ENCODE measurements at regions not wholly inside any gene's neighbourhood (a gene's known extent, or its start where the extent isn't known, plus 50 kb on each side); places are given as distances from the start of the nearest gene placed in this dataset.

DNA sequence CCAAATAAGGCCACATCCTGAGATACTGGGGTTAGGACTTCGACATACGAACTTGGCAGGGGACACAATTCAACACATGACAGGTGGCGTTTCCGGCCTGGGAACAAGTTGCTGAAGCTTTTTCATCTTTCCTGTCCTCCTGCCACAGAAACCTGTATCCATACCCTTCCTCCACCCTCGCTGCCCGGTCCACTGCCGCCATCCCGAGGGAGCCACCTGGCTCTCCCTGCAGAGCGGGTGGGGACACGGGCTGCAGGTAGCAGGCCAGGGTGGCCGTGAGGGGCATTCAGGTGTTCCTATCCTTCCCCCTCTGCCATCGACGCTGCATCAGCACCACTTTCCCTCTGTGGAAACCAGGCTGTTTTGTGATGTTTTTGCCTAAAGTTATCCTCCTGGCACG lies 74.4 kb upstream of the TWIST2 start:
- H3K4me1 ChIP-seq (ENCODE audit: control insufficient read depth, insufficient read depth, low read length), result no peaks in the 10 kb centered on the region
- ChIA-PET CTCF (no interaction called here), POLR2A (no interaction called here)
- H3K27ac ChIP-seq (ENCODE audit: extremely low read depth, low read depth, low read length), result no peak overlapping the region
- no peaks in the 10 kb centered on the region for H3K36me3 ChIP-seq (ENCODE audit: control insufficient read depth in 2 of 2, insufficient read depth in 1 of 2, low read length in 2 of 2)
- no peak overlapping the region for H3K4me3 ChIP-seq (ENCODE audit: low read depth, low read length)
- H3K9me3 ChIP-seq (ENCODE audit: control insufficient read depth, insufficient read depth, low read depth, low read length), result no peaks in the 10 kb centered on the region
- TF ChIP-seq IKZF3 (tag by site-specific recombination; IDR thresholded peaks at IDR 0.05) (no peak), KLF9 (tag by site-specific recombination; IDR thresholded peaks at IDR 0.05; ENCODE audit: low read depth) (no peak), ZNF529 (tag by site-specific recombination; IDR thresholded peaks at IDR 0.05; ENCODE audit: insufficient replicate concordance) (no peak), ZNF221 (tag by site-specific recombination; IDR thresholded peaks at IDR 0.05; ENCODE audit: borderline replicate concordance) (no peak), GFI1B (tag by site-specific recombination; IDR thresholded peaks at IDR 0.05) (no peak), ZNF544 (tag by site-specific recombination; IDR thresholded peaks at IDR 0.05) (no peak), ZIC2 (tag by site-specific recombination; IDR thresholded peaks at IDR 0.05) (no peak)
- TF ChIP-seq, protein P1, sequence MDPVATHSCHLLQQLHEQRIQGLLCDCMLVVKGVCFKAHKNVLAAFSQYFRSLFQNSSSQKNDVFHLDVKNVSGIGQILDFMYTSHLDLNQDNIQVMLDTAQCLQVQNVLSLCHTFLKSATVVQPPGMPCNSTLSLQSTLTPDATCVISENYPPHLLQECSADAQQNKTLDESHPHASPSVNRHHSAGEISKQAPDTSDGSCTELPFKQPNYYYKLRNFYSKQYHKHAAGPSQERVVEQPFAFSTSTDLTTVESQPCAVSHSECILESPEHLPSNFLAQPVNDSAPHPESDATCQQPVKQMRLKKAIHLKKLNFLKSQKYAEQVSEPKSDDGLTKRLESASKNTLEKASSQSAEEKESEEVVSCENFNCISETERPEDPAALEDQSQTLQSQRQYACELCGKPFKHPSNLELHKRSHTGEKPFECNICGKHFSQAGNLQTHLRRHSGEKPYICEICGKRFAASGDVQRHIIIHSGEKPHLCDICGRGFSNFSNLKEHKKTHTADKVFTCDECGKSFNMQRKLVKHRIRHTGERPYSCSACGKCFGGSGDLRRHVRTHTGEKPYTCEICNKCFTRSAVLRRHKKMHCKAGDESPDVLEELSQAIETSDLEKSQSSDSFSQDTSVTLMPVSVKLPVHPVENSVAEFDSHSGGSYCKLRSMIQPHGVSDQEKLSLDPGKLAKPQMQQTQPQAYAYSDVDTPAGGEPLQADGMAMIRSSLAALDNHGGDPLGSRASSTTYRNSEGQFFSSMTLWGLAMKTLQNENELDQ (tag by site-specific recombination; IDR thresholded peaks at IDR 0.05; ENCODE audit: low read depth), result no peak
- TF ChIP-seq, protein P2, sequence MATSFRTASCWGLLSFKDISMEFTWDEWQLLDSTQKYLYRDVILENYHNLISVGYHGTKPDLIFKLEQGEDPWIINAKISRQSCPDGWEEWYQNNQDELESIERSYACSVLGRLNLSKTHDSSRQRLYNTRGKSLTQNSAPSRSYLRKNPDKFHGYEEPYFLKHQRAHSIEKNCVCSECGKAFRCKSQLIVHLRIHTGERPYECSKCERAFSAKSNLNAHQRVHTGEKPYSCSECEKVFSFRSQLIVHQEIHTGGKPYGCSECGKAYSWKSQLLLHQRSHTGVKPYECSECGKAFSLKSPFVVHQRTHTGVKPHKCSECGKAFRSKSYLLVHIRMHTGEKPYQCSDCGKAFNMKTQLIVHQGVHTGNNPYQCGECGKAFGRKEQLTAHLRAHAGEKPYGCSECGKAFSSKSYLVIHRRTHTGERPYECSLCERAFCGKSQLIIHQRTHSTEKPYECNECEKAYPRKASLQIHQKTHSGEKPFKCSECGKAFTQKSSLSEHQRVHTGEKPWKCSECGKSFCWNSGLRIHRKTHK (tag by site-specific recombination; IDR thresholded peaks at IDR 0.05), result no peak
- TF ChIP-seq, protein P3, sequence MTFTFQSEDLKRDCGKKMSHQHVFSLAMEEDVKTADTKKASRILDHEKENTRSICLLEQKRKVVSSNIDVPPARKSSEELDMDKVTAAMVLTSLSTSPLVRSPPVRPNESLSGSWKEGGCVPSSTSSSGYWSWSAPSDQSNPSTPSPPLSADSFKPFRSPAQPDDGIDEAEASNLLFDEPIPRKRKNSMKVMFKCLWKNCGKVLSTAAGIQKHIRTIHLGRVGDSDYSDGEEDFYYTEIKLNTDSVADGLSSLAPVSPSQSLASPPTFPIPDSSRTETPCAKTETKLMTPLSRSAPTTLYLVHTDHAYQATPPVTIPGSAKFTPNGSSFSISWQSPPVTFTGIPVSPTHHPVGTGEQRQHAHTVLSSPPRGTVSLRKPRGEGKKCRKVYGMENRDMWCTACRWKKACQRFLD (tag by site-specific recombination; IDR thresholded peaks at IDR 0.05), result no peak

DNA sequence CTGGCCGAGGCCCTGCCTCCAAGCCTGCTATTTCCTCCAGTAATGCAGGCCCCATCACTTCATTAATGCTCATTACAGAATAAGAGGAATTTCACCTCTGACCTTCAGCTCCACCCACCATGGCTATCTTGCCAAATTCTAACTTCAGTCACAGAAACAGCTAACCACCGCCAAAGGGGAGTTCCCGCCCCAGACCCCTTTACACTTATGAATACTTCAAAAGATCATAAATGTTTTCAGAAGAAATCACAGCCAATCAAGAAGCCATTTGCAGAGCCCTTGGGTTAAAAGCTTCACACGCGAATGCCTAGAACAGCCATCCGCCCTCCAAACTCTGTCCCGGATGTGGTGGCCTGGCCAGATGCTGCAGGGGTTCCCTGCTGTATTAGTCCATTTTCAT lies 73.8 kb upstream of the TWIST2 start:
- TF ChIP-seq, protein P4, sequence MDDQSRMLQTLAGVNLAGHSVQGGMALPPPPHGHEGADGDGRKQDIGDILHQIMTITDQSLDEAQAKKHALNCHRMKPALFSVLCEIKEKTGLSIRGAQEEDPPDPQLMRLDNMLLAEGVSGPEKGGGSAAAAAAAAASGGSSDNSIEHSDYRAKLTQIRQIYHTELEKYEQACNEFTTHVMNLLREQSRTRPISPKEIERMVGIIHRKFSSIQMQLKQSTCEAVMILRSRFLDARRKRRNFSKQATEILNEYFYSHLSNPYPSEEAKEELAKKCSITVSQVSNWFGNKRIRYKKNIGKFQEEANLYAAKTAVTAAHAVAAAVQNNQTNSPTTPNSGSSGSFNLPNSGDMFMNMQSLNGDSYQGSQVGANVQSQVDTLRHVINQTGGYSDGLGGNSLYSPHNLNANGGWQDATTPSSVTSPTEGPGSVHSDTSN (CRISPR knock-in tag; IDR thresholded peaks at IDR 0.05), result no peak
- TF ChIP-seq ZNF157 (tag by site-specific recombination; IDR thresholded peaks at IDR 0.05), result no peak
- TF ChIP-seq ZNF391 (tag by site-specific recombination; IDR thresholded peaks at IDR 0.05; ENCODE audit: borderline replicate concordance, low read depth), result no peak
- no peak for TF ChIP-seq ZNF664 (tag by site-specific recombination; IDR thresholded peaks at IDR 0.05)
- no peak for TF ChIP-seq ZNF558 (tag by site-specific recombination; IDR thresholded peaks at IDR 0.05)
- no peak for TF ChIP-seq ZNF132 (tag by site-specific recombination; IDR thresholded peaks at IDR 0.05; ENCODE audit: borderline replicate concordance)
- no peak for TF ChIP-seq ZNF768 (tag by site-specific recombination; IDR thresholded peaks at IDR 0.05)
- no peak for TF ChIP-seq ZNF785 (tag by site-specific recombination; IDR thresholded peaks at IDR 0.05)
- TF ChIP-seq, protein P2 (tag by site-specific recombination; IDR thresholded peaks at IDR 0.05), result no peak
- TF ChIP-seq ZNF311 (tag by site-specific recombination; IDR thresholded peaks at IDR 0.05; ENCODE audit: borderline replicate concordance), result no peak
- TF ChIP-seq, protein P5, sequence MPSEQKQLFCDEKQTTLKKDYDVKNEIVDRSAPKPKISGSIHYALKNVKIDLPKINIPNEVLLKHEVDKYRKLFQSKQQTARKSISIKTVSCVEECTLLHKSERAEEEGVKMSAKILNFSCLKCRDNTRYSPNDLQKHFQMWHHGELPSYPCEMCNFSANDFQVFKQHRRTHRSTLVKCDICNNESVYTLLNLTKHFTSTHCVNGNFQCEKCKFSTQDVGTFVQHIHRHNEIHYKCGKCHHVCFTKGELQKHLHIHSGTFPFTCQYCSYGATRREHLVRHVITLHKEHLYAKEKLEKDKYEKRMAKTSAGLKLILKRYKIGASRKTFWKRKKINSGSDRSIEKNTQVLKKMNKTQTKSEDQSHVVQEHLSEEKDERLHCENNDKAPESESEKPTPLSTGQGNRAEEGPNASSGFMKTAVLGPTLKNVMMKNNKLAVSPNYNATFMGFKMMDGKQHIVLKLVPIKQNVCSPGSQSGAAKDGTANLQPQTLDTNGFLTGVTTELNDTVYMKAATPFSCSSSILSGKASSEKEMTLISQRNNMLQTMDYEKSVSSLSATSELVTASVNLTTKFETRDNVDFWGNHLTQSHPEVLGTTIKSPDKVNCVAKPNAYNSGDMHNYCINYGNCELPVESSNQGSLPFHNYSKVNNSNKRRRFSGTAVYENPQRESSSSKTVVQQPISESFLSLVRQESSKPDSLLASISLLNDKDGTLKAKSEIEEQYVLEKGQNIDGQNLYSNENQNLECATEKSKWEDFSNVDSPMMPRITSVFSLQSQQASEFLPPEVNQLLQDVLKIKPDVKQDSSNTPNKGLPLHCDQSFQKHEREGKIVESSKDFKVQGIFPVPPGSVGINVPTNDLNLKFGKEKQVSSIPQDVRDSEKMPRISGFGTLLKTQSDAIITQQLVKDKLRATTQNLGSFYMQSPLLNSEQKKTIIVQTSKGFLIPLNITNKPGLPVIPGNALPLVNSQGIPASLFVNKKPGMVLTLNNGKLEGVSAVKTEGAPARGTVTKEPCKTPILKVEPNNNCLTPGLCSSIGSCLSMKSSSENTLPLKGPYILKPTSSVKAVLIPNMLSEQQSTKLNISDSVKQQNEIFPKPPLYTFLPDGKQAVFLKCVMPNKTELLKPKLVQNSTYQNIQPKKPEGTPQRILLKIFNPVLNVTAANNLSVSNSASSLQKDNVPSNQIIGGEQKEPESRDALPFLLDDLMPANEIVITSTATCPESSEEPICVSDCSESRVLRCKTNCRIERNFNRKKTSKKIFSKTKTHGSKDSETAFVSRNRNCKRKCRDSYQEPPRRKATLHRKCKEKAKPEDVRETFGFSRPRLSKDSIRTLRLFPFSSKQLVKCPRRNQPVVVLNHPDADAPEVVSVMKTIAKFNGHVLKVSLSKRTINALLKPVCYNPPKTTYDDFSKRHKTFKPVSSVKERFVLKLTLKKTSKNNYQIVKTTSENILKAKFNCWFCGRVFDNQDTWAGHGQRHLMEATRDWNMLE (tag by site-specific recombination; conservative IDR thresholded peaks at IDR 0.05; ENCODE audit: low read depth), result no peak
- TF ChIP-seq ZNF335 (tag by site-specific recombination; conservative IDR thresholded peaks at IDR 0.05), result no peak
- TF ChIP-seq ZNF514 (tag by site-specific recombination; IDR thresholded peaks at IDR 0.05), result no peak

More for the DNA sequence above, 73.8 kb upstream of the TWIST2 start:
- Histone ChIP-seq H3K27ac (ENCODE audit: extremely low read depth, low read depth, low read length) (no peak overlapping the region), H3K4me3 (ENCODE audit: low read depth, low read length) (no peak overlapping the region), H3K9me3 (ENCODE audit: control insufficient read depth, insufficient read depth, low read depth, low read length) (no peaks in the 10 kb centered on the region), H3K4me1 (ENCODE audit: control insufficient read depth, insufficient read depth, low read length) (no peaks in the 10 kb centered on the region), H3K36me3 (ENCODE audit: control insufficient read depth in 2 of 2, insufficient read depth in 1 of 2, low read length in 2 of 2) (no peaks in the 10 kb centered on the region)
- CTCF ChIA-PET, result interaction anchor here (0.5 kb wide), 1 partner anchor 52 kb away, joined by 6 read pairs; no protein-coding TSS in a partner anchor
- POLR2A ChIA-PET, result no interaction called here
